Activated CD8-positive, alpha-beta memory T cell treated with anti-CD3 and anti-CD28 coated beads, Interleukin-2, amount 50 U/mL, for 1 hour (primary cell): ENCODE measurements at regions not wholly inside any gene's neighbourhood (a gene's known extent, or its start where the extent isn't known, plus 50 kb on each side); places are given as distances from the start of the nearest gene placed in this dataset.
A peak's percentile ranks its signal among the peaks of the same experiment; 100 is the strongest.

Experiments
- DNase-seq: peaks from one replicate; pipeline ENCODE4 v3.0.0-alpha.2; 2020; ENCODE audit errors: extremely low read depth

GRCh38 chr14:98698341-98698740 is 573.7 kb downstream of the BCL11B start:
- no peak for DNase-seq

- no peak for DNase-seq
Observed at GRCh38 chr14:98700748-98701147, 571.2 kb downstream of the BCL11B start.

- DNase-seq: no peak
Observed at GRCh38 chr14:98701377-98701776, 570.6 kb downstream of the BCL11B start.

GRCh38 chr14:98704441-98704840 is 567.6 kb downstream of the BCL11B start:
- peak; percentile 11 for DNase-seq

- DNase-seq: no peak
Observed at GRCh38 chr14:98705871-98706300, 566.1 kb downstream of the BCL11B start.

GRCh38 chr14:98707522-98707921 is 564.5 kb downstream of the BCL11B start:
- DNase-seq: no peak

GRCh38 chr14:98708555-98708954 is 563.4 kb downstream of the BCL11B start:
- no peak for DNase-seq

GRCh38 chr14:98711453-98711852 is 560.5 kb downstream of the BCL11B start:
- DNase-seq: no peak

- no peak for DNase-seq
Observed at GRCh38 chr14:98714626-98715425, 557.2 kb downstream of the BCL11B start.

GRCh38 chr14:98716133-98716532 is 555.9 kb downstream of the BCL11B start:
- DNase-seq: no peak

GRCh38 chr14:98721061-98721460 is 550.9 kb downstream of the BCL11B start:
- no peak for DNase-seq

GRCh38 chr14:98724734-98725133 is 547.3 kb downstream of the BCL11B start:
- no peak for DNase-seq

- no peak for DNase-seq
Observed at GRCh38 chr14:98725191-98725590, 546.8 kb downstream of the BCL11B start.

GRCh38 chr14:98725676-98726075 is 546.3 kb downstream of the BCL11B start:
- no peak for DNase-seq

GRCh38 chr14:98726585-98727405 is 545.2 kb downstream of the BCL11B start:
- DNase-seq: no peak

GRCh38 chr14:98728024-98728423 is 544.0 kb downstream of the BCL11B start:
- DNase-seq: no peak

- DNase-seq: no peak
Observed at GRCh38 chr14:98728836-98729235, 543.2 kb downstream of the BCL11B start.

GRCh38 chr14:98731286-98731685 is 540.7 kb downstream of the BCL11B start:
- no peak for DNase-seq

GRCh38 chr14:98731701-98732100 is 540.3 kb downstream of the BCL11B start:
- DNase-seq: no peak

- DNase-seq: no peak
Observed at GRCh38 chr14:98733536-98733935, 538.5 kb downstream of the BCL11B start.

- DNase-seq: no peak
Observed at GRCh38 chr14:98736701-98737338, 535.2 kb downstream of the BCL11B start.

- DNase-seq: no peak
Observed at GRCh38 chr14:98741523-98741922, 530.5 kb downstream of the BCL11B start.
